Type B pancreatic cell (in vitro differentiated cells): ENCODE measurements at regions not wholly inside any gene's neighbourhood (a gene's known extent, or its start where the extent isn't known, plus 50 kb on each side); places are given as distances from the start of the nearest gene placed in this dataset.

Experiments used
- DNase-seq: peaks from one replicate; pipeline ENCODE4 v3.0.0; 2021; ENCODE audit warnings: mixed read lengths; ENCODE audit not compliant: unreplicated experiment; ENCODE audit errors: extremely low spot score
- H3K27ac Mint-ChIP-seq: 2 replicates; pipeline ENCODE4 v1.8.0; 2021; ENCODE audit warnings: mild to moderate bottlenecking, mixed read lengths
- H3K27me3 Mint-ChIP-seq: 2 replicates; pipeline ENCODE4 v1.8.0; 2021; ENCODE audit warnings: mixed read lengths
- H3K36me3 Mint-ChIP-seq: 2 replicates; pipeline ENCODE4 v1.8.0; 2021; ENCODE audit warnings: mixed read lengths
- H3K4me1 Mint-ChIP-seq: one replicate; pipeline ENCODE4 v1.8.0; 2021; ENCODE audit warnings: mixed read lengths; ENCODE audit not compliant: unreplicated experiment
- H3K4me3 Mint-ChIP-seq: 2 replicates; pipeline ENCODE4 v1.8.0; 2021; ENCODE audit warnings: mild to moderate bottlenecking, mixed read lengths
- H3K9me3 Mint-ChIP-seq: 2 replicates; pipeline ENCODE4 v1.8.0; 2021; ENCODE audit warnings: mixed read lengths
- CTCF ChIP-seq: fragments of 200-600 bp; sonication (generic); conservative IDR thresholded peaks from 2 replicates; pipeline ENCODE4 v1.5.0; 2021; ENCODE audit warnings: antibody characterized with exemption, mild to moderate bottlenecking

GRCh38 chr3:30467596-30468238 is 138.7 kb upstream of the TGFBR2 start:
- Mint-ChIP-seq H3K4me1 (no peaks in the 10 kb centered on the region), H3K9me3 (peaks cover 4% of the 10 kb centered on the region), H3K4me3 (no peak overlapping the region), H3K27me3 (no peaks in the 10 kb centered on the region), H3K36me3 (no peaks in the 10 kb centered on the region), H3K27ac (no peak overlapping the region)
- no peak for TF ChIP-seq CTCF
- DNase-seq, result no peak

DNA sequence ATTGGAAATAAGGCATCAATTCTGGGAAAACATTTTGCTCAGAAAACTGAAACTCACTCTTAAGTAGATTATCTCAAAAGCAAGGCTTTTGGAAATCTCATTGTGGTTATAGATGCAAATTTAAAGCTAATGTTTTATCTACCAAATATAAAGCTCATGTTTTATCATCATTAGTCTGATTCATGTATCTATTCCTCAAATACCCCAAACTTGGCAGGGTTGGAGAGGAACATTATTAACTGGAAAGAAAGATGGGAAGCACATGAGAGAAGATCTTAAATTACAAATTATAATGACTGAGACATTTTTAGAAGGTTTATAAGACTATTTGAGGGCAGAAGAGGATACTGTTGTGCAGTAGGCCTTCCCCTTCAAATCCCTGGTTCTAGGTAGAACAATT is 137.3 kb upstream of the TGFBR2 start:
- no peak overlapping the region for H3K27ac Mint-ChIP-seq
- H3K9me3 Mint-ChIP-seq, result peaks cover 11% of the 10 kb centered on the region
- H3K27me3 Mint-ChIP-seq, result no peaks in the 10 kb centered on the region
- TF ChIP-seq CTCF, result no peak
- no peaks in the 10 kb centered on the region for H3K4me1 Mint-ChIP-seq
- H3K4me3 Mint-ChIP-seq, result no peak overlapping the region
- DNase-seq, result no peak
- no peaks in the 10 kb centered on the region for H3K36me3 Mint-ChIP-seq

DNA sequence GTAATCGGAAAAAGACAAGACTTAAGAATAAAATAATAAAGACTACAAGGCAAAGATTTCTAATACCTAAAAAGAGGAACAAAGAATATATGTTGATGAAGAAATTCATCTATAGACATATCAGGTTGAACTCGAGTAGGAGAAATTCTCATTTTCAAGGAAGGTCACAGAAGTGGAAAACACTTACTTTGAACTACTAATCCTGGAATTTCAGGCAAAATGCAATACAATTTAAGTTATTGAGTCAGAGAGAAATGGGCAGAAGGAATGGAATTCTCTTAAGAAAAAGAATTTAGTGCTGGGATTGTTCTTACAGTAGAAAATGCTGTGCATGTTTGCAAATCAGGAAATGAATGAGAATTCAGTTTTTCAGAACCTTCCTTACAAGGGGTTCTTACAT is 135.9 kb upstream of the TGFBR2 start:
- DNase-seq, result no peak
- no peaks in the 10 kb centered on the region for H3K27me3 Mint-ChIP-seq
- H3K36me3 Mint-ChIP-seq, result no peaks in the 10 kb centered on the region
- no peak overlapping the region for H3K27ac Mint-ChIP-seq
- H3K4me3 Mint-ChIP-seq, result no peak overlapping the region
- no peaks in the 10 kb centered on the region for H3K4me1 Mint-ChIP-seq
- H3K9me3 Mint-ChIP-seq, result peaks cover 11% of the 10 kb centered on the region
- no peak for TF ChIP-seq CTCF

- DNase-seq, result no peak
- no peak overlapping the region for H3K4me3 Mint-ChIP-seq
- H3K36me3 Mint-ChIP-seq, result no peaks in the 10 kb centered on the region
- no peak for TF ChIP-seq CTCF
- no peak overlapping the region for H3K27ac Mint-ChIP-seq
- H3K4me1 Mint-ChIP-seq, result no peaks in the 10 kb centered on the region
- no peaks in the 10 kb centered on the region for H3K27me3 Mint-ChIP-seq
- H3K9me3 Mint-ChIP-seq, result peaks cover 11% of the 10 kb centered on the region
Measured at GRCh38 chr3:30471066-30471465, 135.3 kb upstream of the TGFBR2 start.

GRCh38 chr3:30471796-30472489 is 134.5 kb upstream of the TGFBR2 start:
- H3K36me3 Mint-ChIP-seq, result no peaks in the 10 kb centered on the region
- no peaks in the 10 kb centered on the region for H3K27me3 Mint-ChIP-seq
- no peak overlapping the region for H3K4me3 Mint-ChIP-seq
- DNase-seq, result no peak
- H3K27ac Mint-ChIP-seq, result no peak overlapping the region
- H3K4me1 Mint-ChIP-seq, result no peaks in the 10 kb centered on the region
- no peak for TF ChIP-seq CTCF
- peaks cover 11% of the 10 kb centered on the region for H3K9me3 Mint-ChIP-seq
